Brain microvascular endothelial cell (primary cell): ENCODE measurements at regions not wholly inside any gene's neighbourhood (a gene's known extent, or its start where the extent isn't known, plus 50 kb on each side); places are given as distances from the start of the nearest gene placed in this dataset.

Experiments
- DNase-seq: peaks from one replicate; pipeline ENCODE4 v3.0.0-alpha.2; 2020
- H3K27ac ChIP-seq: fragments of 250-450 bp; sonication (Bioruptor Pico); 2 replicates; pipeline ENCODE4 v1.5.1; 2020; ENCODE audit warnings: mild to moderate bottlenecking, moderate library complexity
- H3K27me3 ChIP-seq: fragments of 250-450 bp; sonication (Bioruptor Pico); replicated peaks from 2 replicates; pipeline ENCODE4 v1.5.1; 2020; ENCODE audit warnings: mild to moderate bottlenecking
- H3K36me3 ChIP-seq: fragments of 250-450 bp; sonication (Bioruptor Pico); replicated peaks from 2 replicates; pipeline ENCODE4 v1.5.1; 2020; ENCODE audit warnings: mild to moderate bottlenecking
- H3K4me3 ChIP-seq: 2 replicates; pipeline ENCODE4 v1.5.1; 2011; ENCODE audit warnings: low read depth, mild to moderate bottlenecking, control low read depth, low read length, moderate library complexity
- CTCF ChIP-seq: IDR thresholded peaks from 2 replicates; pipeline ENCODE4 v1.5.1; 2011; ENCODE audit warnings: low read depth, mild to moderate bottlenecking, moderate library complexity, low read length, control low read depth, inconsistent platforms; ENCODE audit errors: missing control alignments
- in situ Hi-C: cut with HindIII; loops from 2 replicates; pipeline ENCODE4 v1.10.0; 2017; ENCODE audit warnings: low sequenced_read_pairs, low pct_ligation_motif_present

DNA sequence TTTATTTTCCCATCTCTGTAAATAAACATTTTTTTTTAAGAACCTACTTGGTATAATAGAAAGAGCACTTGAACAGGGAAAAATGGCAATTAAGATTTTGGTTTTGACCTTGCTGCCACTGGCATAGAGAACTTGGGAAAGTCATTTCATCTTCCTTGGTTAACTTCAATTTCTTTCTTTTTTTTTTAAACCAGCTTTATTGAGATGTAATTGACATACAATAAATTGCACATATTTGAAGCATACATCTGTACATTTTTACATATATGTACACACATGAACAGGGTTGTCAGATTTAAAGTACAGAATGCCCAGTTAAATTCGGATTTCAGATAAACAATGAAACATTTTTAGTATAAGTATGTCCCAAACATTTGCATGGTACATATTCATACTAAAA, 103.0 kb upstream of the RAPGEF2 start:
- in situ Hi-C loops, result no loop called here
- no peak for DNase-seq
- TF ChIP-seq CTCF, result no peak

GRCh38 chr4:159002950-159003349, 99.9 kb upstream of the RAPGEF2 start:
- H3K27me3 ChIP-seq, result no peaks in the 10 kb centered on the region
- no peaks in the 10 kb centered on the region for H3K36me3 ChIP-seq
- peak overlapping the region; percentile 76 for H3K27ac ChIP-seq
- in situ Hi-C loops, result no loop called here
- no peak overlapping the region for H3K4me3 ChIP-seq
- DNase-seq, result peak; percentile 66
- TF ChIP-seq CTCF, result no peak

More for the DNA sequence above, 103.0 kb upstream of the RAPGEF2 start:
- Histone ChIP-seq H3K27me3 (no peaks in the 10 kb centered on the region), H3K27ac (no peak overlapping the region), H3K4me3 (no peak overlapping the region), H3K36me3 (no peaks in the 10 kb centered on the region)

DNA sequence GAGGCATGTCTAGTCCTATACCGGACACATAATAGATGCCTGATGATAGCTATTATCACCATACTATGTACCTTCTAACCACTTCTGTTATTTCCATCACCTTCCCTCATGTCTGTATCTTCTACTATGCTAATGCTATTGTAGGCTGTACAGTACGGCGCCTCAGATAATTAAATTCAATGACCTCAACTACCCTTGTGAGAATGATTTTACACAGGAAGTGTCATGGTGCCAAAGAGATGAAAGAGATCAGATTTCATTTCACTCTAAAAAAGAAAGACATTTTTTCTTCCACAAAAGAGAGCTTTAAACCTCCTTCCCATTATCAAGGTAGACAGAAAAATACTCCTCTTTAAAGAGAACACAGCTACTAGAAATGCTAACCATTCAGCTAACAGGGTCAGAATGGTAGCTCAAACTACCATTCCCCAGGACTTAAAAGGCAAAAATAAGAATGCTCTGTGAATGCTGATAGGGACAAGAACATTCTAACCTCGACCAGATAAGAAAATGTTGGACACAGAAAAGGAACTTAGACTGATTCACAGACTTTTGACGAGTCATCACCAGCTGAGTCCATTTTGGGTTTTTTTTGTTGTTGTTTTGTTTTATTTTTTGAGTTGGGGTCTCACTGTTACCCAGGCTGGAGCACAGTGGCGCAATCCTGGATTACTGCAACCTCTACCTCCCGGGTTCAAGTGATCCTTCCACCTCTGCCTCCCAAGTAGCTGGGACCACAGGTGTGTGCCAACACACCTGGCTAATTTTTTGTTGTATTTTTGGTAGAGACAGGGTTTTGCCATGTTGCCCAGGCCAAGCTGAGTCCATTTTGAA, 99.2 kb upstream of the RAPGEF2 start:
- Histone ChIP-seq H3K27ac (peak overlapping the region; percentile 76), H3K27me3 (no peaks in the 10 kb centered on the region), H3K4me3 (no peak overlapping the region), H3K36me3 (no peaks in the 10 kb centered on the region)
- TF ChIP-seq CTCF, result no peak
- in situ Hi-C loops, result no loop called here
- DNase-seq, result no peak

GRCh38 chr4:159006202-159006601, 96.7 kb upstream of the RAPGEF2 start:
- Histone ChIP-seq H3K4me3 (no peak overlapping the region), H3K27ac (no peak overlapping the region)
- DNase-seq, result peak; percentile 36

GRCh38 chr4:159008671-159009070, 94.2 kb upstream of the RAPGEF2 start:
- no peak overlapping the region for H3K27ac ChIP-seq
- no peaks in the 10 kb centered on the region for H3K27me3 ChIP-seq
- TF ChIP-seq CTCF, result no peak
- in situ Hi-C loops, result no loop called here
- H3K4me3 ChIP-seq, result no peak overlapping the region
- DNase-seq, result no peak
- H3K36me3 ChIP-seq, result no peaks in the 10 kb centered on the region

More at GRCh38 chr4:159006202-159006601, 96.7 kb upstream of the RAPGEF2 start:
- in situ Hi-C loops, result no loop called here
- Histone ChIP-seq H3K36me3 (no peaks in the 10 kb centered on the region), H3K27me3 (no peaks in the 10 kb centered on the region)
- TF ChIP-seq CTCF, result no peak
